ENCODE measurements at regions not wholly inside any gene's neighbourhood (a gene's known extent, or its start where the extent isn't known, plus 50 kb on each side); places are given as distances from the start of the nearest gene placed in this dataset.

GRCh38 chrX:45955661-45956060 lies 589.6 kb downstream of the ZNF674 start:
- Histone ChIP-seq H3K9me3 (ENCODE audit: control insufficient read depth in 2 of 2, insufficient read depth in 1 of 2, low read length in 1 of 2) (peaks cover 0 to 6% of the 10 kb centered on the region in 2 donors), H3K27me3 (ENCODE audit: control insufficient read depth in 2 of 2, insufficient read depth in 1 of 2, low read length in 1 of 2) (no peaks in the 10 kb centered on the region), H3K4me3 (ENCODE audit: low read length in 2 of 2) (no peak overlapping the region), H3K27ac (ENCODE audit: low read depth in 1 of 2, low read length in 1 of 2) (no peak overlapping the region), H3K36me3 (ENCODE audit: control insufficient read depth in 2 of 2, insufficient read depth in 2 of 2, low read length in 1 of 2) (no peaks in the 10 kb centered on the region), H3K4me1 (ENCODE audit: control insufficient read depth in 2 of 2, insufficient read depth in 2 of 2, low read length in 2 of 2) (no peaks in the 10 kb centered on the region)
- WGBS = 100% methylated on average over 1 of the region's 1 CpG
- no peak for DNase-seq (ENCODE audit: low read depth in 6 of 9, low spot score in 9 of 9)

GRCh38 chrX:45954026-45954425 lies 591.2 kb downstream of the ZNF674 start:
- no peaks in the 10 kb centered on the region for H3K36me3 ChIP-seq (ENCODE audit: control insufficient read depth in 2 of 2, insufficient read depth in 2 of 2, low read length in 1 of 2)
- no peak overlapping the region for H3K27ac ChIP-seq (ENCODE audit: low read depth in 1 of 2, low read length in 1 of 2)
- H3K27me3 ChIP-seq (ENCODE audit: control insufficient read depth in 2 of 2, insufficient read depth in 1 of 2, low read length in 1 of 2) = no peaks in the 10 kb centered on the region
- no peak overlapping the region for H3K4me3 ChIP-seq (ENCODE audit: low read length in 2 of 2)
- DNase-seq (ENCODE audit: low read depth in 6 of 9, low spot score in 9 of 9) = no peak
- no peaks in the 10 kb centered on the region for H3K9me3 ChIP-seq (ENCODE audit: control insufficient read depth in 2 of 2, insufficient read depth in 1 of 2, low read length in 1 of 2)
- H3K4me1 ChIP-seq (ENCODE audit: control insufficient read depth in 2 of 2, insufficient read depth in 2 of 2, low read length in 2 of 2) = no peaks in the 10 kb centered on the region
- 87% methylated on average over 2 of the region's 2 CpGs for WGBS

DNA sequence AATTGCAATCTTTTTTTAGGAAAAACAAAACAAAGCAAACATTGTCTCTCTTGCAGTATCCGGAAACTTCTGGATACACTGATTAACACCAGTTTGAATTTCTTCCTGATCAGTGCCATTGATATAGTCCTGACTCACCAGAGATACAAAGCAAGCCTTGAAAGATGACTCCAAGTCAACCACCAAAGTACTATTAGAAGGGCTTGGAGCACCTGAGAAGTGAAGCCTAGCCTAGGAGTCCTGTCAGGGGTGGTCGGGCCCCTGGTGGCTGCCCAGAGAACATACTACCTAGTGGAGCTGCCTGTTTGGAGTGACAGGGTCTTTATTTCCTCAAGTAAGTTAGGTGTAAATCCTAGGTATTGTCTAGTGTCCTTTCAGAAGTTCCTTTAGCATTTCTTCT lies 593.2 kb downstream of the ZNF674 start:
- H3K4me3 ChIP-seq (ENCODE audit: low read length in 2 of 2) = no peak overlapping the region
- 86% methylated on average over 2 of the region's 2 CpGs for WGBS

DNA sequence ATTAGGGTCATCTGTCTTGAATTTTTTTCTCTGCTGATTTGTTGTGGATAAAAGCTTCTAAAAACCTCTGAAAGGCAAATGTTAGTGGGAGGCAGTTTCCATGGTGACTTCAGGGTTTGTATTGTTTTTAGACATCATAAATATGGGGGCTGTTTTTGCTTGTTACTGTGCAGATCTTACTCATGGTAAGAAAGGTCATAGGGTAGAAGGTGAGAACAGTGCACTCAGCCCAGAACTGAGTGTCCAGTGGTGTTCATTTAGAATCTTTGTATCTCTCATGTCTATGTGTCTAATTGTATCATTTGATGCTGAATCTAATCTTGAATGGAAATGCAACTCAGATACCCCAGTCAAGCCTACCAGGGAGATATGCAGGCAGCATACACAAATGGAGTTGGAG lies 609.8 kb downstream of the ZNF674 start:
- Histone ChIP-seq H3K4me3 (ENCODE audit: low read length in 2 of 2) (no peak overlapping the region), H3K36me3 (ENCODE audit: control insufficient read depth in 2 of 2, insufficient read depth in 2 of 2, low read length in 1 of 2) (no peaks in the 10 kb centered on the region), H3K9me3 (ENCODE audit: control insufficient read depth in 2 of 2, insufficient read depth in 1 of 2, low read length in 1 of 2) (no peaks in the 10 kb centered on the region), H3K4me1 (ENCODE audit: control insufficient read depth in 2 of 2, insufficient read depth in 2 of 2, low read length in 2 of 2) (no peaks in the 10 kb centered on the region), H3K27me3 (ENCODE audit: control insufficient read depth in 2 of 2, insufficient read depth in 1 of 2, low read length in 1 of 2) (no peaks in the 10 kb centered on the region), H3K27ac (ENCODE audit: low read depth in 1 of 2, low read length in 1 of 2) (no peak overlapping the region)
- no peak for DNase-seq (ENCODE audit: low read depth in 6 of 9, low spot score in 9 of 9)

More for the DNA sequence above, 593.2 kb downstream of the ZNF674 start:
- no peaks in the 10 kb centered on the region for H3K4me1 ChIP-seq (ENCODE audit: control insufficient read depth in 2 of 2, insufficient read depth in 2 of 2, low read length in 2 of 2)
- H3K9me3 ChIP-seq (ENCODE audit: control insufficient read depth in 2 of 2, insufficient read depth in 1 of 2, low read length in 1 of 2) = no peaks in the 10 kb centered on the region
- H3K27me3 ChIP-seq (ENCODE audit: control insufficient read depth in 2 of 2, insufficient read depth in 1 of 2, low read length in 1 of 2) = no peaks in the 10 kb centered on the region
- no peak for DNase-seq (ENCODE audit: low read depth in 6 of 9, low spot score in 9 of 9)
- no peaks in the 10 kb centered on the region for H3K36me3 ChIP-seq (ENCODE audit: control insufficient read depth in 2 of 2, insufficient read depth in 2 of 2, low read length in 1 of 2)
- no peak overlapping the region for H3K27ac ChIP-seq (ENCODE audit: low read depth in 1 of 2, low read length in 1 of 2)

- Histone ChIP-seq H3K27ac (ENCODE audit: low read depth in 1 of 2, low read length in 1 of 2) (no peak overlapping the region), H3K4me1 (ENCODE audit: control insufficient read depth in 2 of 2, insufficient read depth in 2 of 2, low read length in 2 of 2) (no peaks in the 10 kb centered on the region), H3K9me3 (ENCODE audit: control insufficient read depth in 2 of 2, insufficient read depth in 1 of 2, low read length in 1 of 2) (no peaks in the 10 kb centered on the region), H3K36me3 (ENCODE audit: control insufficient read depth in 2 of 2, insufficient read depth in 2 of 2, low read length in 1 of 2) (no peaks in the 10 kb centered on the region), H3K27me3 (ENCODE audit: control insufficient read depth in 2 of 2, insufficient read depth in 1 of 2, low read length in 1 of 2) (no peaks in the 10 kb centered on the region), H3K4me3 (ENCODE audit: low read length in 2 of 2) (no peak overlapping the region)
- WGBS = 85% methylated on average over 3 of the region's 3 CpGs
- no peak for DNase-seq (ENCODE audit: low read depth in 6 of 9, low spot score in 9 of 9)
These were observed 632.9 kb downstream of the ZNF674 start for GRCh38 chrX:45912316-45912715.

DNA sequence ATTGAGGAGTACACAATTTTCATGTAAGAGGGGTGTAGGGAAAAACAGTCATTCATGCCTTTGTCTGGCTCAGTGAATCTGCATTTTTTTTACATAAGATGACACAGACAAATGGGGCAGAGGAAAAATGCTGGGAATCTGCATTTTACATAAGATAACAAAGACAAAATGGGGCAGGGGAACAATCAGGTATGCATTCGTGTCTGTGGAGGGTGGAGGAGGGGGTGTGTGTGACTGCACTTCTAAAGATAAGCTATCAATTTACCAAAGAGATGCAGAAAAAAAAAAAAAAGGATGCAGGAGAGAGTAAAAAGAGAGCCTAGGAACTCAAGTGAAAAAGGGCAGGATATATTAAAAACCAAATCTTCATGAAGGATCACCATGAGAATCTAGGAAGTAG lies 637.4 kb downstream of the ZNF674 start:
- DNase-seq (ENCODE audit: low read depth in 6 of 9, low spot score in 9 of 9) = no peak
- Histone ChIP-seq H3K9me3 (ENCODE audit: control insufficient read depth in 2 of 2, insufficient read depth in 1 of 2, low read length in 1 of 2) (no peaks in the 10 kb centered on the region), H3K27ac (ENCODE audit: low read depth in 1 of 2, low read length in 1 of 2) (no peak overlapping the region), H3K4me3 (ENCODE audit: low read length in 2 of 2) (no peak overlapping the region), H3K27me3 (ENCODE audit: control insufficient read depth in 2 of 2, insufficient read depth in 1 of 2, low read length in 1 of 2) (no peaks in the 10 kb centered on the region), H3K4me1 (ENCODE audit: control insufficient read depth in 2 of 2, insufficient read depth in 2 of 2, low read length in 2 of 2) (peaks cover 0 to 9% of the 10 kb centered on the region in 2 donors), H3K36me3 (ENCODE audit: control insufficient read depth in 2 of 2, insufficient read depth in 2 of 2, low read length in 1 of 2) (no peaks in the 10 kb centered on the region)
- 87% methylated on average over 1 of the region's 1 CpG for WGBS

DNA sequence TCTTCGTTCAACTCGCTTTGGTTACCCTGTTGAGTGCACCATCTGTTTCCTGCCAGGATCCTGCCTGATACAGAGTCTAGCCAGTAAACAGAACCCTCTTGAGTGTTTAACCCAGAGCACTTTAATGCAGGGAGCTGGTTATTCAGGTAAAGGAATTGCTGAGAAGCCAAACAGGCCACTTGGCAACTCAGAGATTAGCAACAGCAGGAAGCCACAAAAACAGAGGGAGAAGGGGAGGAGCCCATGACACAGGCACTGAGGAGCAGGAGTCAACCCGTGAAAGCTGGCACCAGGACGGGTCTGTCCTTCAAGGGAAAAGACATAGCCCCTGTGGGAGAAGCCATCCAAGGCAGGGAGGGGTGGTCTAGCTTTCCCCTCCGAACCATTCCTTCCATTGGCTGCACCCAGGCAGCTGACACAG lies 641.4 kb downstream of the ZNF674 start:
- Histone ChIP-seq H3K4me3 (ENCODE audit: low read length in 2 of 2) (no peak overlapping the region), H3K27ac (ENCODE audit: low read depth in 1 of 2, low read length in 1 of 2) (no peak overlapping the region), H3K9me3 (ENCODE audit: control insufficient read depth in 2 of 2, insufficient read depth in 1 of 2, low read length in 1 of 2) (no peaks in the 10 kb centered on the region), H3K36me3 (ENCODE audit: control insufficient read depth in 2 of 2, insufficient read depth in 2 of 2, low read length in 1 of 2) (no peaks in the 10 kb centered on the region), H3K27me3 (ENCODE audit: control insufficient read depth in 2 of 2, insufficient read depth in 1 of 2, low read length in 1 of 2) (no peaks in the 10 kb centered on the region), H3K4me1 (ENCODE audit: control insufficient read depth in 2 of 2, insufficient read depth in 2 of 2, low read length in 2 of 2) (peaks cover 0 to 9% of the 10 kb centered on the region in 2 donors)
- DNase-seq (ENCODE audit: low read depth in 6 of 9, low spot score in 9 of 9) = no peak
- WGBS = 19% methylated on average over 5 of the region's 5 CpGs

GRCh38 chrX:45900766-45901615 lies 644.2 kb downstream of the ZNF674 start:
- WGBS = 87% methylated on average over 9 of the region's 9 CpGs
- Histone ChIP-seq H3K27me3 (ENCODE audit: control insufficient read depth in 2 of 2, insufficient read depth in 1 of 2, low read length in 1 of 2) (no peaks in the 10 kb centered on the region), H3K36me3 (ENCODE audit: control insufficient read depth in 2 of 2, insufficient read depth in 2 of 2, low read length in 1 of 2) (no peaks in the 10 kb centered on the region), H3K4me3 (ENCODE audit: low read length in 2 of 2) (no peak overlapping the region), H3K27ac (ENCODE audit: low read depth in 1 of 2, low read length in 1 of 2) (no peak overlapping the region), H3K4me1 (ENCODE audit: control insufficient read depth in 2 of 2, insufficient read depth in 2 of 2, low read length in 2 of 2) (peaks cover 0 to 9% of the 10 kb centered on the region in 2 donors), H3K9me3 (ENCODE audit: control insufficient read depth in 2 of 2, insufficient read depth in 1 of 2, low read length in 1 of 2) (no peaks in the 10 kb centered on the region)
- DNase-seq (ENCODE audit: low read depth in 6 of 9, low spot score in 9 of 9) = no peak

GRCh38 chrX:45894864-45895645 lies 650.2 kb downstream of the ZNF674 start:
- Histone ChIP-seq H3K27ac (ENCODE audit: low read depth in 1 of 2, low read length in 1 of 2) (no peak overlapping the region), H3K4me3 (ENCODE audit: low read length in 2 of 2) (no peak overlapping the region), H3K4me1 (ENCODE audit: control insufficient read depth in 2 of 2, insufficient read depth in 2 of 2, low read length in 2 of 2) (no peaks in the 10 kb centered on the region), H3K27me3 (ENCODE audit: control insufficient read depth in 2 of 2, insufficient read depth in 1 of 2, low read length in 1 of 2) (no peaks in the 10 kb centered on the region), H3K9me3 (ENCODE audit: control insufficient read depth in 2 of 2, insufficient read depth in 1 of 2, low read length in 1 of 2) (no peaks in the 10 kb centered on the region), H3K36me3 (ENCODE audit: control insufficient read depth in 2 of 2, insufficient read depth in 2 of 2, low read length in 1 of 2) (no peaks in the 10 kb centered on the region)
- no peak for DNase-seq (ENCODE audit: low read depth in 6 of 9, low spot score in 9 of 9)
- 97% methylated on average over 4 of the region's 4 CpGs for WGBS

Data from thymus (tissue), 11 donors.